OCI-LY1 (cell line): ENCODE measurements at regions not wholly inside any gene's neighbourhood (a gene's known extent, or its start where the extent isn't known, plus 50 kb on each side); places are given as distances from the start of the nearest gene placed in this dataset.

ENCODE experiments used
- EZH2 ChIP-seq: fragments of 200-600 bp; sonication (generic), shearing (Covaris generic); IDR thresholded peaks from 2 replicates; pipeline ENCODE4 v1.8.0; 2017; ENCODE audit warnings: borderline replicate concordance, mixed run types, mild to moderate bottlenecking, antibody characterized with exemption, low read length, moderate library complexity, mixed read lengths
- TF ChIP-seq, protein P1 (sequence below): fragments of 200-600 bp; sonication (generic), shearing (Covaris generic); IDR thresholded peaks from 2 replicates; pipeline ENCODE4 v1.5.1; 2017; ENCODE audit warnings: mild to moderate bottlenecking, antibody characterized with exemption, low read length, moderate library complexity, mixed read lengths

DNA sequence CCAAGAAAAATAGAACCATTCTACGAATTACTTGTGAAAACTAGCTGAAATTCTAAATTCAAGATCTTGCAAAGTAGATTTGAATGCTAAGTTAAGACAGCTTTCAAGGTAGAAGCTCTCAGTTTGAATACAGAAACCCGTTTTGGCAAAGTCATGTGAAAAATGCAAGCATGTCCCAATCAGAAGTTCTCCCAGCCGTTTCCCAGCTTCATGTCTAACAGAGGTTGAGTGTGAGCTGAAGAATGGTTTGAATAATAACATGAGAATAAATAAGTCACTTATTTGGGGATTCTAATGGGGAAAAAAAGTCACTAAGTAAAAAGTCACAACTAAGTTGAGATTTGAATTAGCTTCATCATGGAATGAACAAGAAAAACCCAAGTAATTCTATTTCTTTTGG, 152.5 kb upstream of the MAP3K1 start:
- TF ChIP-seq, protein P1, sequence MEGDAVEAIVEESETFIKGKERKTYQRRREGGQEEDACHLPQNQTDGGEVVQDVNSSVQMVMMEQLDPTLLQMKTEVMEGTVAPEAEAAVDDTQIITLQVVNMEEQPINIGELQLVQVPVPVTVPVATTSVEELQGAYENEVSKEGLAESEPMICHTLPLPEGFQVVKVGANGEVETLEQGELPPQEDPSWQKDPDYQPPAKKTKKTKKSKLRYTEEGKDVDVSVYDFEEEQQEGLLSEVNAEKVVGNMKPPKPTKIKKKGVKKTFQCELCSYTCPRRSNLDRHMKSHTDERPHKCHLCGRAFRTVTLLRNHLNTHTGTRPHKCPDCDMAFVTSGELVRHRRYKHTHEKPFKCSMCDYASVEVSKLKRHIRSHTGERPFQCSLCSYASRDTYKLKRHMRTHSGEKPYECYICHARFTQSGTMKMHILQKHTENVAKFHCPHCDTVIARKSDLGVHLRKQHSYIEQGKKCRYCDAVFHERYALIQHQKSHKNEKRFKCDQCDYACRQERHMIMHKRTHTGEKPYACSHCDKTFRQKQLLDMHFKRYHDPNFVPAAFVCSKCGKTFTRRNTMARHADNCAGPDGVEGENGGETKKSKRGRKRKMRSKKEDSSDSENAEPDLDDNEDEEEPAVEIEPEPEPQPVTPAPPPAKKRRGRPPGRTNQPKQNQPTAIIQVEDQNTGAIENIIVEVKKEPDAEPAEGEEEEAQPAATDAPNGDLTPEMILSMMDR = no peak
- TF ChIP-seq EZH2 = no peak
